K562 (cell line): ENCODE measurements at regions not wholly inside any gene's neighbourhood (a gene's known extent, or its start where the extent isn't known, plus 50 kb on each side); places are given as distances from the start of the nearest gene placed in this dataset.

Experiments used
- ATAC-seq: fragments of 200-7000 bp; cut with Tn5 transposase; 3 replicates; pipeline ENCODE4 v1.9.1; 2020; ENCODE audit warnings: moderate library complexity
- BruUV-seq: library from RNA; stranded (reverse); fragments of 400-500 nt; replicated peaks from 2 replicates; lab custom pipeline; 2021; lab: Mats Ljungman, UMichigan
- CTCF ChIA-PET: fragments of 300-600 bp; formaldehyde crosslinking; extraction: SDS; loops from one replicate; lab custom pipeline; 2021; ENCODE audit warnings: low intra/inter-chr PET ratio; lab: Yijun Ruan, JAX
- POLR2A ChIA-PET: fragments of 300-600, 350-650 bp; sonication (Branson Sonifier 250); formaldehyde crosslinking; extraction: SDS; loops from one replicate; lab custom pipeline; 2021; ENCODE audit warnings: antibody characterized with exemption, inconsistent platforms; lab: Yijun Ruan, JAX
- DNase-seq, 4 experiments: peaks; one replicate each; pipeline versions ENCODE4 v3.0.0 to v3.0.0-alpha.2; 2011 to 2018; ENCODE audit warnings: low spot score in 3 of 4, mixed read lengths in 3 of 4; ENCODE audit errors: extremely low read depth in 1 of 4
- FAIRE-seq: peaks from 2 replicates; lab custom pipeline; 2011; peaks lifted over from hg19 to GRCh38; lab: Jason Lieb, UNC
- H2AFZ ChIP-seq: 2 replicates; pipeline ENCODE4 v1.6.0; 2011; ENCODE audit warnings: low read depth, low read length, control low read depth, inconsistent platforms
- H3K27ac ChIP-seq: fragments of 200-600 bp; 3 replicates; pipeline ENCODE4 v1.8.0; 2011; ENCODE audit warnings: low read depth, mild to moderate bottlenecking, control low read depth, inconsistent platforms, low read length, moderate library complexity, mixed read lengths; ENCODE audit errors: extremely low read depth
- H3K27me3 ChIP-seq, 2 experiments: fragments of 300-600 bp in 1 of 2; 2 replicates in 1 of 2; 3 replicates in 1 of 2; pipeline versions ENCODE4 v1.6.0 to v1.8.0; 2011; ENCODE audit warnings: inconsistent platforms in 2 of 2, low read length in 2 of 2, mild to moderate bottlenecking in 1 of 2, mixed read lengths in 1 of 2, moderate library complexity in 1 of 2; ENCODE audit not compliant: control insufficient read depth in 2 of 2, insufficient read depth in 2 of 2
- H3K36me3 ChIP-seq: fragments of 300-600 bp; 3 replicates; pipeline ENCODE4 v1.8.0; 2011; ENCODE audit warnings: mild to moderate bottlenecking, low read length, inconsistent platforms; ENCODE audit not compliant: control insufficient read depth, insufficient read depth
- H3K4me1 ChIP-seq, 2 experiments: fragments of 200-600 bp in 1 of 2; replicated peaks in 1 of 2; 2 replicates in 1 of 2; 3 replicates in 1 of 2; pipeline versions ENCODE4 v1.5.1 to v1.8.0; 2011; ENCODE audit warnings: inconsistent platforms in 2 of 2, low read length in 2 of 2, mild to moderate bottlenecking in 1 of 2, mixed read lengths in 1 of 2, moderate library complexity in 1 of 2; ENCODE audit not compliant: control insufficient read depth in 2 of 2, insufficient read depth in 2 of 2
- H3K4me2 ChIP-seq: 2 replicates; pipeline ENCODE4 v1.6.1; 2011; ENCODE audit warnings: low read length, control low read depth, inconsistent platforms, mixed read lengths; ENCODE audit not compliant: insufficient read depth
- H3K4me3 ChIP-seq: fragments of 200-600 bp; sonication (generic), shearing (Covaris generic); 2 replicates; pipeline ENCODE4 v1.5.1; 2016; ENCODE audit warnings: control low read depth, inconsistent platforms
- H3K79me2 ChIP-seq: fragments of 200-600 bp; 3 replicates; pipeline ENCODE4 v1.8.0; 2011; ENCODE audit warnings: low read length, inconsistent platforms; ENCODE audit not compliant: control insufficient read depth, insufficient read depth
- H3K9ac ChIP-seq, 2 experiments: 2 replicates each; pipeline versions ENCODE4 v1.6.0 to v1.6.1; 2011; ENCODE audit warnings: low read depth in 2 of 2, low read length in 2 of 2, control low read depth in 1 of 2, inconsistent platforms in 1 of 2, mild to moderate bottlenecking in 1 of 2, mixed read lengths in 1 of 2; ENCODE audit not compliant: insufficient read depth in 1 of 2
- H3K9me1 ChIP-seq: one replicate; pipeline ENCODE4 v1.6.0; 2011; ENCODE audit warnings: inconsistent platforms, mild to moderate bottlenecking, low read length, moderate library complexity; ENCODE audit not compliant: control insufficient read depth, insufficient read depth
- H3K9me3 ChIP-seq: replicated peaks from 2 replicates; pipeline ENCODE4 v1.5.1; 2011; ENCODE audit warnings: low read depth, low read length, inconsistent platforms; ENCODE audit not compliant: control insufficient read depth, insufficient read depth
- H4K20me1 ChIP-seq: replicated peaks from 2 replicates; pipeline ENCODE4 v1.6.1; 2011; ENCODE audit warnings: low read length, inconsistent platforms, mixed read lengths; ENCODE audit not compliant: control insufficient read depth, insufficient read depth
- ARID1B ChIP-seq: fragments of 450-650 bp; IDR thresholded peaks from 2 replicates; pipeline ENCODE4 v1.6.1; 2016; ENCODE audit warnings: antibody characterized with exemption, mild to moderate bottlenecking, inconsistent platforms
- DMBX1 ChIP-seq: fragments of 250-450 bp; sonication (Bioruptor Pico); IDR thresholded peaks from 2 replicates; pipeline ENCODE4 v1.8.0; 2022; ENCODE audit warnings: inconsistent platforms, mild to moderate bottlenecking, moderate library complexity, borderline replicate concordance
- HDAC6 ChIP-seq: IDR thresholded peaks from 2 replicates; pipeline ENCODE4 v1.6.1; 2012; ENCODE audit warnings: low read depth, mild to moderate bottlenecking, control low read depth, inconsistent platforms, low read length, moderate library complexity
- KDM4B ChIP-seq, 2 experiments: fragments of 450-650 bp in 1 of 2; sonication (generic) in 1 of 2; IDR thresholded peaks; 2 replicates each; pipeline ENCODE4 v1.6.1; 2016 to 2017; ENCODE audit warnings: borderline replicate concordance in 2 of 2, antibody characterized with exemption in 1 of 2, low read depth in 1 of 2, mild to moderate bottlenecking in 1 of 2
- KHSRP ChIP-seq: fragments of 450-650 bp; IDR thresholded peaks from 2 replicates; pipeline ENCODE4 v1.6.1; 2017
- KLF16 ChIP-seq: IDR thresholded peaks from 2 replicates; pipeline ENCODE4 v1.6.1; 2016; ENCODE audit warnings: antibody characterized with exemption
- RBFOX2 ChIP-seq: fragments of 200-400 bp; formaldehyde crosslinking; IDR thresholded peaks from 2 replicates; pipeline ENCODE4 v1.6.1; 2017; ENCODE audit warnings: low read depth, mild to moderate bottlenecking, low read length, moderate library complexity
- RBM25 ChIP-seq: fragments of 200-400 bp; formaldehyde crosslinking; IDR thresholded peaks from 2 replicates; pipeline ENCODE4 v1.6.1; 2018; ENCODE audit warnings: low read length, low read depth, moderate library complexity; ENCODE audit not compliant: severe bottlenecking
- SUPT5H ChIP-seq: fragments of 450-650 bp; IDR thresholded peaks from 2 replicates; pipeline ENCODE4 v1.6.1; 2016
- ZBTB12 ChIP-seq: fragments of 250-450 bp; sonication (Bioruptor Pico); IDR thresholded peaks from 2 replicates; pipeline ENCODE4 v1.4.0; 2020
- ZBTB17 ChIP-seq: fragments of 450-650 bp; formaldehyde crosslinking; IDR thresholded peaks from 2 replicates; pipeline ENCODE4 v1.4.0; 2020; ENCODE audit warnings: mild to moderate bottlenecking
- ZBTB33 ChIP-seq: sonication (generic); formaldehyde crosslinking; IDR thresholded peaks from 2 replicates; pipeline ENCODE4 v1.8.1; 2023; ENCODE audit warnings: mild to moderate bottlenecking, missing genetic modification reagents
- ZNF197 ChIP-seq: fragments of 200-800 bp; sonication (Bioruptor generic); IDR thresholded peaks from 2 replicates; pipeline ENCODE4 v1.6.1; 2016; ENCODE audit warnings: low read depth, missing genetic modification characterization, missing compliant biosample characterization
- ZNF224 ChIP-seq: sonication (generic); formaldehyde crosslinking; IDR thresholded peaks from 2 replicates; pipeline ENCODE4 v1.8.0; 2022; ENCODE audit warnings: mild to moderate bottlenecking, missing genetic modification reagents
- ZNF444 ChIP-seq: fragments of 250-450 bp; sonication (Bioruptor Pico); IDR thresholded peaks from 2 replicates; pipeline ENCODE4 v1.4.0; 2020; ENCODE audit warnings: mild to moderate bottlenecking, moderate library complexity
- ZNF668 ChIP-seq: fragments of 250-450 bp; sonication (Bioruptor Pico); IDR thresholded peaks from 2 replicates; pipeline ENCODE4 v1.8.0; 2022; ENCODE audit warnings: mild to moderate bottlenecking, inconsistent platforms
- WGBS: fragments of 100-300 bp; shearing (Covaris generic); methylation state at CpG from one replicate; pipeline ENCODE4 v1.1.6; 2016; ENCODE audit warnings: low coverage, mixed read lengths; ENCODE audit not compliant: insufficient coverage; ENCODE audit errors: missing lambda C conversion rate; 5-methylcytosine and 5-hydroxymethylcytosine counted together
- in situ Hi-C: fragments of 300-500 bp; cut with MboI; formaldehyde crosslinking; loops from 4 replicates; pipeline ENCODE4 v1.15.0; 2018; ENCODE audit warnings: inconsistent platforms, mixed read lengths
- intact Hi-C: fragments of 100-400 bp; cut with micrococcal nuclease; formaldehyde crosslinking; loops from 2 replicates; pipeline ENCODE4 v1.14.2; 2022

GRCh38 chr2:236333417-236334121, 69.4 kb upstream of the ASB18 start:
- CTCF ChIA-PET: no interaction called here

GRCh38 chr2:236334122-236334876, 70.1 kb upstream of the ASB18 start:
- no peak overlapping the region for H2AFZ ChIP-seq
- H3K4me3 ChIP-seq: no peak overlapping the region
- intact Hi-C loops: no loop called here
- in situ Hi-C loops: no loop called here
- H3K4me2 ChIP-seq: no peak overlapping the region
- no peaks in the 10 kb centered on the region for H4K20me1 ChIP-seq
- H3K4me1 ChIP-seq: no peaks in the 10 kb centered on the region
- H3K27ac ChIP-seq: no peak overlapping the region
- no peaks in the 10 kb centered on the region for H3K9me3 ChIP-seq
- no peak for DNase-seq
- no peak for ATAC-seq
- H3K36me3 ChIP-seq: no peaks in the 10 kb centered on the region
- no TSS peak for BruUV-seq
- peaks cover 0 to 42% of the 10 kb centered on the region in 2 experiments for H3K27me3 ChIP-seq
- WGBS: 0% methylated on average over 10 of the region's 10 CpGs
- ChIA-PET POLR2A (interaction anchor here (0.6 kb wide), 1 partner anchor 388 kb away, joined by 3 read pairs; no protein-coding TSS in a partner anchor), CTCF (no interaction called here)
- no peaks in the 10 kb centered on the region for H3K9me1 ChIP-seq
- no peaks in the 10 kb centered on the region for H3K79me2 ChIP-seq
- no peak overlapping the region for H3K9ac ChIP-seq
- FAIRE-seq: no peak
- TF ChIP-seq ZNF668 (CRISPR knock-in tag) (no peak), KDM4B (IDR thresholded peaks at IDR 0.05; ENCODE audit: borderline replicate concordance in 2 of 2, low read depth in 1 of 2) (no peak), HDAC6 (no peak), RBM25 (no peak), ZNF224 (CRISPR knock-in tag) (no peak), ZBTB12 (CRISPR knock-in tag) (no peak), SUPT5H (no peak), RBFOX2 (no peak), ZBTB33 (CRISPR knock-in tag) (no peak), ZBTB17 (CRISPR knock-in tag) (no peak)

More at GRCh38 chr2:236333417-236334121, 69.4 kb upstream of the ASB18 start:
- no peaks in the 10 kb centered on the region for H3K36me3 ChIP-seq
- POLR2A ChIA-PET: no interaction called here
- FAIRE-seq: no peak
- intact Hi-C loops: no loop called here
- WGBS: under 1% methylated on average over 14 of the region's 14 CpGs
- no peak for DNase-seq
- H3K9ac ChIP-seq: no peak overlapping the region
- no peaks in the 10 kb centered on the region for H3K4me1 ChIP-seq
- H3K4me2 ChIP-seq: no peak overlapping the region
- no peak overlapping the region for H2AFZ ChIP-seq
- no peak for TF ChIP-seq ZNF444 (CRISPR knock-in tag)
- no peak for TF ChIP-seq KLF16
- TF ChIP-seq ZNF197 (CRISPR knock-in tag): no peak
- TF ChIP-seq DMBX1 (CRISPR knock-in tag): no peak
- TF ChIP-seq KHSRP: no peak
- no peak for TF ChIP-seq ARID1B
- H4K20me1 ChIP-seq: no peaks in the 10 kb centered on the region
- no peaks in the 10 kb centered on the region for H3K9me3 ChIP-seq
- ATAC-seq: no peak
- no peak overlapping the region for H3K27ac ChIP-seq
- no peaks in the 10 kb centered on the region for H3K9me1 ChIP-seq
- no peaks in the 10 kb centered on the region for H3K79me2 ChIP-seq
- peaks cover 0 to 43% of the 10 kb centered on the region in 2 experiments for H3K27me3 ChIP-seq
- in situ Hi-C loops: no loop called here
- no peak overlapping the region for H3K4me3 ChIP-seq
- no TSS peak for BruUV-seq
